Left forelimb (tissue), 1 donor: ENCODE measurements at regions not wholly inside any gene's neighbourhood (a gene's known extent, or its start where the extent isn't known, plus 50 kb on each side); places are given as distances from the start of the nearest gene placed in this dataset.
"Not testable (repeated sequence)": the region's sequence is repeated elsewhere in the genome, so short reads cannot be mapped to it uniquely, and the experiment has no call there.

ENCODE experiments used
- DNase-seq: peaks from one replicate; pipeline ENCODE4 v3.0.0-alpha.2; 2018; ENCODE audit warnings: low spot score

GRCh38 chr6:139712830-139713229, 338.4 kb upstream of the CITED2 start:
- no peak for DNase-seq

GRCh38 chr6:139711804-139712585, 337.5 kb upstream of the CITED2 start:
- no peak for DNase-seq

DNA sequence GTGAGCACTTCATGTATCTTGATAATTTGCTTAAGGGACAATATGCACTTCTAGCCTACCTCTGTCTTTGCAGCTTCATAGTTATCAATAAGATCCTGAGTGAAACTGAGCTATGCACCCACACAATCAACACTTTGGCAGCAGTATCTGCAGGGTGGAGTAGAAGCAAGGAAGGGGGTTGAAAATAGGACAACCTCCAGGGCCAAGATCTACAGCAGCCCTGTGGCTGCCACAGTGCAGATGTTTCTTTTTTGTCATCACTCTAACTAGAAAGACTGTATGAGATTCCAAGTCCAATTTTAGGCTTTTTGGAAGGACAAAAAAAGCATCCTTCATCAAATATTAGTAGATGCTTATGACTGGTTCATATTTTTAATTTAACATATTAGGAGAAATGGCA, 336.1 kb upstream of the CITED2 start:
- no peak for DNase-seq

GRCh38 chr6:139708337-139709199, 334.1 kb upstream of the CITED2 start:
- DNase-seq: no peak

DNA sequence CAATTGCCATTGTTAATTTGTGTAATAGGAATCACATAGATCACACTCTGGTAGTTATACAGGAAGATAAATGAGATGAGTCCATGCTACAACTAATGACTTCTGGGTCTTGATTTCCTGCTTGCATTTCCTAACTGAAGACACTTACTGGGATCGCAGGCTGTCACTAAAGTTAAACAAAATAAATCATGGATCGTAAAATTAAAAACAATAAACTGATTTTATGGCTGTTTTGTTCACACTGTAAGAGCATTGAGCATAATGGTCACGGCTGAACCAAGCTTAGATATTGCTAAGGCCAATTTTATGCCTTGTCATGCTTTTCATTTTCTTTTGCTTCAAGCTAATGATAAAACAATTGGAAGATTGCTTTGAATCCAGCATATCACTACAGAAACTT, 332.5 kb upstream of the CITED2 start:
- DNase-seq: no peak

DNA sequence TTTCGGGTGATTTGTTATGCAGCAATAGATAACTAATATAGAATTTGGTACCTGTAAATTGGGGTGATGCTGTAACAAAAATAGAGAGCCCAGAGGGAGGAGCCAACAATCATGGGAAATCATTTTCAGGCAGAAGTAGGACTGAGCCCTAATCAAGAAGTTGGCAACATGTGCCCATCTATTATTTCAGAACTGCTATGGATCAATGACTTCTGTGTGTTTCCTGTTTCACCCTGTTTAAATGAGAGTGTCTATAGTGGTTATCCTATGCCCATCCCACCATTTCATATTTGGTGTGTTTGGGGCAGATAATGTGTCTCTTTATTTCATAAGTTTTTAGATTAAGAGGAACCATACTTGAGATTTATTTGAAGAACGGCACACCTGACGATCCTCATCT, 330.8 kb upstream of the CITED2 start:
- DNase-seq: no peak

GRCh38 chr6:139703780-139704179, 329.3 kb upstream of the CITED2 start:
- no peak for DNase-seq

GRCh38 chr6:139702706-139703105, 328.3 kb upstream of the CITED2 start:
- no peak for DNase-seq

- no peak for DNase-seq
These were observed 327.2 kb upstream of the CITED2 start for GRCh38 chr6:139701695-139702094.

- no peak for DNase-seq
These were observed 326.6 kb upstream of the CITED2 start for GRCh38 chr6:139701003-139701402.

GRCh38 chr6:139699911-139700310, 325.5 kb upstream of the CITED2 start:
- no peak for DNase-seq

- no peak for DNase-seq
These were observed 324.9 kb upstream of the CITED2 start for GRCh38 chr6:139699335-139699734.

- no peak for DNase-seq
These were observed 324.2 kb upstream of the CITED2 start for GRCh38 chr6:139698526-139699176.

DNA sequence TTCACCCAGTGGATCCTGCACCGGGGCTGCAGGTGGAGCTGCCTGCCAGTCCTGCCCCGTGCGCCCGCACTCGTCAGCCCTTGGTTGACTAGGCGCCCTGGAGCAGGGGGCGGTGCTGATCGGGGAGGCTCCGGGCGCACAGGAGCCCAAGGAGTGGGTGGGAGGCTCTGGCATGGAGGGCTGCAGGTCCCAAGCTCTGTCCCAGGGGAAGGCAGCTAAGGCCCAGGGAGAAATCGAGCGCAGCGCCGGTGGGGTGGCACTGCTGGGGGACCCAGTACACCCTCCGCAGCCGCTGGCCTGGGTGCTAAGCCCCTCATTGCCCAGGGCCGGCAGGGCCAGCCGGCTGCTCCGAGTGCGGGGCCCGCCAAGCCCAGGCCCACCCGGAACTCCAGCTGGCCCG, 323.4 kb upstream of the CITED2 start:
- DNase-seq: not testable (repeated sequence)

DNA sequence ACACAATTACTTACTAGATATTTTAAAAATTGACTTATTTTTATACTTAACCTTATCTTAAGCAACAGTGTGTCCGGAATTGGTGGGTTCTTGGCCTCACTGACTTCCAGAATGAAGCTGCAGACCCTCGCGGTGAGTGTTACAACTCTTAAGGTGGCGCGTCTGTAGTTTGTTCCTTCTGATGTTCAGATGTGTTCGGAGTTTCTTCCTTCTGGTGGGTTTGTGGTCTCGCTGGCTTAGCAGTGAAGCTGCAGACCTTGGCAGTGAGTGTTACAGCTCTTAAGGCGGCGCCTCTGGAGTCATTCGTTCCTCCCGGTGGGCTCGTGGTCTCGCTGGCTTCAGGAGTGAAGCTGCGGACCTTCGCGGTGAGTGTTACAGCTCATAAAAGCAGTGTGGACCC, 322.5 kb upstream of the CITED2 start:
- DNase-seq: not testable (repeated sequence)

DNA sequence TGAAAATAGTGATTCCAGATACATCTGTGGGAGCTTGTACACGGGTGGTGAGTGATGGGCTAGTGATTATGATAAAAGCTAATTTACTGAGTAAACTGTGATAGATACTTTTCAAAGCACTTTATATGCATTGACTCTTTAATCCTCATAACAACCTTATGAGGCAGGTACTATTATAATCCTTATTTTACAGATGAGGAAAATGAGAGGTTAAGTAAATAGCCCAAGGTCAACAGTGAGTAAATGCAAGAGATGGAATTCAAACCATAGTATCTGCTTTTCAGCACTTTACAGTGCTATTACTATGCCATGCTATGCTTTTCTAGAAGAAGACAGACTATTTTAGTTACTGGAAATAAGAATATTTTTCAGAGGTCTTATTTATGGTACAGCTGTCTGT, 320.9 kb upstream of the CITED2 start:
- no peak for DNase-seq

DNA sequence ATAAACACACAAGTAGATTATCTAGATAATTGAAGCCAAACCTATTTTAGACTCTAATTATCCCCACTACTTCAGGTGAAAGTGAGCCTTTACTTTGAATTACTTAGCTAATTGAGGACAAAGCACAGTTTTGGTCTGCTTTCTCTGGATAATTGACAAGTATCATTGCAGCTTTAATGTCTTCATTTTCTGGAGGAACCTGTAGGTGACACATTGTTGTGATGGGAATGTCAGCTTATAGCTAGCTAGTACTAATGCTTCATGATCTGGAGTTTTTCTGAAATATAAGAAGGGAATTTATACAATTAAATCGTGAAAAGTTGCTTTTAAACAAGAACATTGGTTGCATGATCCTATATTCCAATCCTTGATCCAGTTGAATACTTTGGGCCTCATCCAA, 319.3 kb upstream of the CITED2 start:
- no peak for DNase-seq

DNA sequence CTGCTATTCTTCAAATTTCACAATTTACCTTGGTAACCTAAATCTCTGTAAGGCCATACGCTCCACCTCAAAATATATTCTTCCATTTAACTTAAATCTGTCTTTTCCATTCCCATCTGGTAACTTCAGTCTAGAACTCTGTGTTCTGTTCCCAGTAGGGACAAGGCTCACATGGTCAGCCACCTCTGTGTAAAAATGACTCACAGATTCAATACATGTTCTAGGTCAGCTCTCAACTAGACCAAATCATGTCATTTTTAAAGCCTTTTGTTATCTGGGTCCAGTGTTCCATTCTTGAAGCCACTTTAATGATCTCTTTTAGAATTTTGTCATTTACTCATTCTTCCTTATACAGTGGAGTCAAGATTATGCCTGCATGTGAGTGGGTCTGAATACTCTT, 315.6 kb upstream of the CITED2 start:
- no peak for DNase-seq

DNA sequence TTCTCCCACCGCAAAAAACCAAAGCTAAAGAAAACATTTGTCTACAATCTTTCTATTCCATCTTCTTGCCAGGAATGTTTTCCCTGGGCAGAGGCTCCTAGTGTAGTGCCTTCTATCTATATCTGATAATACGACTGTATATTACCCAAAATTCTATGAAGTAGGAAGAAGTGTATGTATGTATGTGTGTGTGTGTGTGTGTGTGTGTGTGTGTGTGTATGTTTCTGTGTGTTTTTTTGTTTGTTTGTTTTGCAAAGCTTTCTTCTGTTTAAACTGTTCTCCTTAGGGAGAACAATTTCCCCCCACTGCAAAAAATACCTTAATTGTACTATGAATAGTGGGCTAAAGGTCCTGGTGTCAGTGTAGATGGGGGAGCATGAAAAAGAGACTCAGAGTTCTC, 312.6 kb upstream of the CITED2 start:
- DNase-seq: no peak

GRCh38 chr6:139686308-139686707, 311.9 kb upstream of the CITED2 start:
- DNase-seq: no peak

- DNase-seq: no peak
These were observed 310.6 kb upstream of the CITED2 start for GRCh38 chr6:139685009-139685408.

- no peak for DNase-seq
These were observed 306.4 kb upstream of the CITED2 start for GRCh38 chr6:139680819-139681218.
